ENCODE measurements at regions not wholly inside any gene's neighbourhood (a gene's known extent, or its start where the extent isn't known, plus 50 kb on each side); places are given as distances from the start of the nearest gene placed in this dataset.

DNA sequence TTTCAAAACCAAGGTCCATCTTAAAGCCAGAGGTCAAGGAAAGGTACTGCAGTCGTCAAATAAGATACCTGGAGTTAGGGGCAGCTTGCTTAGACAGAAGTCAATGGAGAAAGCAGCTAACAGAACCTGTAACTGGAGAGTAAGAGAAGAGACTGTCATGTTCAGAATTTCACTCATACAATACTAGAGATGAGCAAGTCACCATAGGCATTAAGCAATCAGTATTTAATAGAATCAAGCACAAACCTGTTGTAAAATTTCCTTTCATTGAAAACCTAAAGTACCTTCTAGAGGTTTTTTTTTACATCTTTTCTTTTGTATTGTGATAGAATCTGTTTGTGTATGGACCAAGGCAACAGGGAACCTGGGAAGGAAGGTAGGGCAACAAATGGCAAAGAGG is 183.4 kb upstream of the ERBB4 start:
- H3K4me2 ChIP-seq (ENCODE audit: insufficient read depth, low read length), result no peak overlapping the region
- dilution Hi-C loops (cut with MboI; ENCODE audit: extremely low pct_ligation_motif_present, low sequenced_read_pairs), result no loop called here

DNA sequence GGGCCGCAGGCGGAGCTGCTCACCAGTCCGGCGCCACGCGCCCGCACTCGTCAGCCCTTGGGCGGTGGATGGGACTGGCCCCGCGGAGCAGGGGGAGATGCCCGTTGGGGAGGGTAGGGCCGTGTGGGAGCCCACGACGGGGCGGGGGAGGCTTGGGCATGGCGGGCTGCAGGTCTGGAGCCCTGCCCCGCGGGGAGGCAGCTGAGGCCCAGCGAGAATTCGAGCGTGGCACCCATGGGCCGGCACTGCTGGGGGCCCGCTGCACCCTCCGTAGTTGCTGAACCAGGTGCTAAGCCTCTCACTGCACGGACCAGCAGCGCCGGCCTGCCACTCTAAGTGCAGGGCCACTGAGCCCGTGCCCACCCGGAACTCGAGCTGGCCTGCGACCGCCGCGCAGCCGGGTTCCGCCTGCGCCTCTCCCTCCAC is 182.4 kb upstream of the ERBB4 start:
- H3K27me3 ChIP-seq (ENCODE audit: control insufficient read depth in 2 of 2, insufficient read depth in 2 of 2, low read length in 2 of 2), result no peaks in the 10 kb centered on the region
- H3K36me3 ChIP-seq (ENCODE audit: control insufficient read depth in 2 of 2, extremely low read depth in 1 of 2, insufficient read depth in 2 of 2, low read length in 2 of 2), result no peaks in the 10 kb centered on the region
- no peaks in the 10 kb centered on the region for H4K20me1 ChIP-seq (replicated peaks; ENCODE audit: control insufficient read depth, extremely low read depth, insufficient read depth, low read length)
- TF ChIP-seq, protein P1, sequence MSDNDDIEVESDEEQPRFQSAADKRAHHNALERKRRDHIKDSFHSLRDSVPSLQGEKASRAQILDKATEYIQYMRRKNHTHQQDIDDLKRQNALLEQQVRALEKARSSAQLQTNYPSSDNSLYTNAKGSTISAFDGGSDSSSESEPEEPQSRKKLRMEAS (IDR thresholded peaks at IDR 0.05; ENCODE audit: insufficient read depth, insufficient read length), result no peak
- TF ChIP-seq EZH2 (IDR thresholded peaks at IDR 0.05; ENCODE audit: borderline replicate concordance, low read depth, low read length, severe bottlenecking), result no peak
- TF ChIP-seq, protein P2, sequence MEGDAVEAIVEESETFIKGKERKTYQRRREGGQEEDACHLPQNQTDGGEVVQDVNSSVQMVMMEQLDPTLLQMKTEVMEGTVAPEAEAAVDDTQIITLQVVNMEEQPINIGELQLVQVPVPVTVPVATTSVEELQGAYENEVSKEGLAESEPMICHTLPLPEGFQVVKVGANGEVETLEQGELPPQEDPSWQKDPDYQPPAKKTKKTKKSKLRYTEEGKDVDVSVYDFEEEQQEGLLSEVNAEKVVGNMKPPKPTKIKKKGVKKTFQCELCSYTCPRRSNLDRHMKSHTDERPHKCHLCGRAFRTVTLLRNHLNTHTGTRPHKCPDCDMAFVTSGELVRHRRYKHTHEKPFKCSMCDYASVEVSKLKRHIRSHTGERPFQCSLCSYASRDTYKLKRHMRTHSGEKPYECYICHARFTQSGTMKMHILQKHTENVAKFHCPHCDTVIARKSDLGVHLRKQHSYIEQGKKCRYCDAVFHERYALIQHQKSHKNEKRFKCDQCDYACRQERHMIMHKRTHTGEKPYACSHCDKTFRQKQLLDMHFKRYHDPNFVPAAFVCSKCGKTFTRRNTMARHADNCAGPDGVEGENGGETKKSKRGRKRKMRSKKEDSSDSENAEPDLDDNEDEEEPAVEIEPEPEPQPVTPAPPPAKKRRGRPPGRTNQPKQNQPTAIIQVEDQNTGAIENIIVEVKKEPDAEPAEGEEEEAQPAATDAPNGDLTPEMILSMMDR (IDR thresholded peaks at IDR 0.05; ENCODE audit: extremely low read depth in 1 of 2, insufficient read depth in 1 of 2, low read depth in 1 of 2, low read length in 2 of 2), result no peak
- no peak for TF ChIP-seq FOS (IDR thresholded peaks at IDR 0.05; ENCODE audit: borderline replicate concordance, insufficient read depth, low read length)
- TF ChIP-seq POLR2A (IDR thresholded peaks at IDR 0.05; ENCODE audit: low read depth, low read length), result no peak
- TF ChIP-seq GATA2 (IDR thresholded peaks at IDR 0.05; ENCODE audit: insufficient read depth, insufficient read length, low read depth, low read length), result no peak
- TF ChIP-seq MYC (IDR thresholded peaks at IDR 0.05; ENCODE audit: low read depth, low read length), result no peak
- TF ChIP-seq POLR2AphosphoS5 (IDR thresholded peaks at IDR 0.05; ENCODE audit: insufficient read depth, low read depth, low read length), result no peak
- TF ChIP-seq JUN (IDR thresholded peaks at IDR 0.05; ENCODE audit: borderline replicate concordance, insufficient read depth, insufficient read length, low read depth), result no peak
- no peak overlapping the region for H3K4me2 ChIP-seq (ENCODE audit: insufficient read depth, low read length)
- H3K4me3 ChIP-seq (replicated peaks in 1 of 3; ENCODE audit: insufficient read depth in 1 of 3, low read depth in 1 of 3, low read length in 3 of 3), result no peak overlapping the region
- DNase-seq (ENCODE audit: low read depth, low spot score) (no peak), FAIRE-seq (no peak)
- ChIA-PET POLR2A (no interaction called here), CTCF (no interaction called here)
- H3K27ac ChIP-seq (ENCODE audit: insufficient read depth, low read depth, low read length), result no peak overlapping the region
- no peaks in the 10 kb centered on the region for H3K4me1 ChIP-seq (ENCODE audit: control insufficient read depth, extremely low read depth, insufficient read depth, low read length)
- dilution Hi-C loops (cut with MboI; ENCODE audit: extremely low pct_ligation_motif_present, low sequenced_read_pairs), result no loop called here
- H2AFZ ChIP-seq (ENCODE audit: low read depth, low read length), result no peak overlapping the region
- no peak overlapping the region for H3K9ac ChIP-seq (replicated peaks; ENCODE audit: extremely low read depth, insufficient read depth, low read length)
- intact Hi-C loops (cut with micrococcal nuclease), result no loop called here
- H3K9me1 ChIP-seq (replicated peaks; ENCODE audit: control insufficient read depth, extremely low read depth, insufficient read depth, low read length), result no peaks in the 10 kb centered on the region
- no peaks in the 10 kb centered on the region for H3K79me2 ChIP-seq (ENCODE audit: control insufficient read depth, insufficient read depth, low read length)
- BruUV-seq (replicated peaks), result no TSS peak
- H3K9me3 ChIP-seq (replicated peaks; ENCODE audit: control insufficient read depth, insufficient read depth, low read length), result no peaks in the 10 kb centered on the region

More for the DNA sequence above, 183.4 kb upstream of the ERBB4 start:
- DNase-seq (ENCODE audit: low read depth, low spot score) (no peak), FAIRE-seq (no peak)
- Histone ChIP-seq H3K4me1 (ENCODE audit: control insufficient read depth, extremely low read depth, insufficient read depth, low read length) (no peaks in the 10 kb centered on the region), H2AFZ (ENCODE audit: low read depth, low read length) (no peak overlapping the region), H3K9me1 (replicated peaks; ENCODE audit: control insufficient read depth, extremely low read depth, insufficient read depth, low read length) (no peaks in the 10 kb centered on the region), H3K9me3 (replicated peaks; ENCODE audit: control insufficient read depth, insufficient read depth, low read length) (no peaks in the 10 kb centered on the region), H3K9ac (replicated peaks; ENCODE audit: extremely low read depth, insufficient read depth, low read length) (no peak overlapping the region), H3K4me3 (replicated peaks in 1 of 3; ENCODE audit: insufficient read depth in 1 of 3, low read depth in 1 of 3, low read length in 3 of 3) (no peak overlapping the region), H3K27me3 (ENCODE audit: control insufficient read depth in 2 of 2, insufficient read depth in 2 of 2, low read length in 2 of 2) (no peaks in the 10 kb centered on the region), H3K79me2 (ENCODE audit: control insufficient read depth, insufficient read depth, low read length) (no peaks in the 10 kb centered on the region), H3K27ac (ENCODE audit: insufficient read depth, low read depth, low read length) (no peak overlapping the region), H4K20me1 (replicated peaks; ENCODE audit: control insufficient read depth, extremely low read depth, insufficient read depth, low read length) (no peaks in the 10 kb centered on the region), H3K36me3 (ENCODE audit: control insufficient read depth in 2 of 2, extremely low read depth in 1 of 2, insufficient read depth in 2 of 2, low read length in 2 of 2) (no peaks in the 10 kb centered on the region)
- TF ChIP-seq POLR2A (IDR thresholded peaks at IDR 0.05; ENCODE audit: low read depth, low read length) (no peak), POLR2AphosphoS5 (IDR thresholded peaks at IDR 0.05; ENCODE audit: insufficient read depth, low read depth, low read length) (no peak), JUN (IDR thresholded peaks at IDR 0.05; ENCODE audit: borderline replicate concordance, insufficient read depth, insufficient read length, low read depth) (no peak), EZH2 (IDR thresholded peaks at IDR 0.05; ENCODE audit: borderline replicate concordance, low read depth, low read length, severe bottlenecking) (no peak)
- TF ChIP-seq, protein P1 (IDR thresholded peaks at IDR 0.05; ENCODE audit: insufficient read depth, insufficient read length), result no peak
- CTCF ChIA-PET, result no interaction called here
- BruUV-seq (replicated peaks), result no TSS peak
- POLR2A ChIA-PET, result no interaction called here
- intact Hi-C loops (cut with micrococcal nuclease), result no loop called here
